Body of pancreas (tissue), 4 donors: ENCODE measurements at regions not wholly inside any gene's neighbourhood (a gene's known extent, or its start where the extent isn't known, plus 50 kb on each side); places are given as distances from the start of the nearest gene placed in this dataset.

Experiments
- POLR2A ChIP-seq, 3 donors: fragments of 450-650 bp; IDR thresholded peaks; one replicate each; pipeline ENCODE4 v1.6.1; 2016; ENCODE audit warnings: antibody characterized with exemption in 3 of 3, mild to moderate bottlenecking in 2 of 3
- TF ChIP-seq, protein P1 (sequence below), 7 experiments: fragments of 450-650 bp in 4 of 7; fragments of 200-600 bp in 3 of 7; sonication (generic) in 3 of 7; IDR thresholded peaks; one replicate each; pipeline ENCODE4 v1.5.1; 2016 to 2019; ENCODE audit warnings: antibody characterized with exemption in 7 of 7

- TF ChIP-seq, protein P1, sequence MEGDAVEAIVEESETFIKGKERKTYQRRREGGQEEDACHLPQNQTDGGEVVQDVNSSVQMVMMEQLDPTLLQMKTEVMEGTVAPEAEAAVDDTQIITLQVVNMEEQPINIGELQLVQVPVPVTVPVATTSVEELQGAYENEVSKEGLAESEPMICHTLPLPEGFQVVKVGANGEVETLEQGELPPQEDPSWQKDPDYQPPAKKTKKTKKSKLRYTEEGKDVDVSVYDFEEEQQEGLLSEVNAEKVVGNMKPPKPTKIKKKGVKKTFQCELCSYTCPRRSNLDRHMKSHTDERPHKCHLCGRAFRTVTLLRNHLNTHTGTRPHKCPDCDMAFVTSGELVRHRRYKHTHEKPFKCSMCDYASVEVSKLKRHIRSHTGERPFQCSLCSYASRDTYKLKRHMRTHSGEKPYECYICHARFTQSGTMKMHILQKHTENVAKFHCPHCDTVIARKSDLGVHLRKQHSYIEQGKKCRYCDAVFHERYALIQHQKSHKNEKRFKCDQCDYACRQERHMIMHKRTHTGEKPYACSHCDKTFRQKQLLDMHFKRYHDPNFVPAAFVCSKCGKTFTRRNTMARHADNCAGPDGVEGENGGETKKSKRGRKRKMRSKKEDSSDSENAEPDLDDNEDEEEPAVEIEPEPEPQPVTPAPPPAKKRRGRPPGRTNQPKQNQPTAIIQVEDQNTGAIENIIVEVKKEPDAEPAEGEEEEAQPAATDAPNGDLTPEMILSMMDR (IDR thresholded peaks at IDR 0.05) = no peak
- TF ChIP-seq POLR2A (IDR thresholded peaks at IDR 0.05) = no peak
Measured at GRCh38 chr15:36527235-36528162, 51.9 kb upstream of the CDIN1 start.
